ENCODE measurements at regions not wholly inside any gene's neighbourhood (a gene's known extent, or its start where the extent isn't known, plus 50 kb on each side); places are given as distances from the start of the nearest gene placed in this dataset.

- TF ChIP-seq CTCF (IDR thresholded peaks at IDR 0.05) = no peak
- TF ChIP-seq CHD2 (IDR thresholded peaks at IDR 0.05; ENCODE audit: low read length, partially characterized antibody) = no peak
- no peak for TF ChIP-seq TCF12 (IDR thresholded peaks at IDR 0.05)
- TF ChIP-seq EP300 (IDR thresholded peaks at IDR 0.05; ENCODE audit: borderline replicate concordance in 1 of 2, low read depth in 1 of 2, low read length in 1 of 2) = no peak
These were observed 1031.7 kb upstream of the FBXO33 start (continued) for GRCh38 chr14:40463886-40464285.

GRCh38 chr14:40452674-40453073, 1020.4 kb upstream of the FBXO33 start:
- WGBS (ENCODE audit: low lambda C conversion rate) = 25% methylated on average over 1 of the region's 1 CpG
- Histone ChIP-seq H3K27ac (ENCODE audit: low read depth in 2 of 2, low read length in 1 of 2) (no peak overlapping the region), H3K9me3 (no peaks in the 10 kb centered on the region), H2AFZ (ENCODE audit: low read depth) (no peak overlapping the region), H3K4me1 (ENCODE audit: control insufficient read depth in 1 of 2, insufficient read depth in 2 of 2, low read depth in 1 of 2, low read length in 1 of 2) (no peaks in the 10 kb centered on the region), H3K27me3 (ENCODE audit: insufficient read depth) (no peaks in the 10 kb centered on the region), H3K9ac (no peak overlapping the region), H3K4me3 (ENCODE audit: low read depth in 2 of 2, low read length in 1 of 2) (no peak overlapping the region), H4K20me1 (ENCODE audit: insufficient read depth) (no peaks in the 10 kb centered on the region), H3K79me2 (ENCODE audit: insufficient read depth) (no peaks in the 10 kb centered on the region), H3K36me3 (replicated peaks in 1 of 2; ENCODE audit: control insufficient read depth in 1 of 2, insufficient read depth in 2 of 2, low read length in 1 of 2) (no peaks in the 10 kb centered on the region), H3K9me2 (no peaks in the 10 kb centered on the region), H3F3A (replicated peaks; ENCODE audit: insufficient read depth) (no peaks in the 10 kb centered on the region), H3K4me2 (no peak overlapping the region)
- no peak for DNase-seq
- ChIA-PET CTCF (no interaction called here), POLR2A (no interaction called here)
- no peak for TF ChIP-seq CTCF (IDR thresholded peaks at IDR 0.05)
- TF ChIP-seq PBX3 (IDR thresholded peaks at IDR 0.05) = no peak
- TF ChIP-seq FOXJ3 (CRISPR knock-in tag; IDR thresholded peaks at IDR 0.05) = no peak
- TF ChIP-seq FOXM1 (IDR thresholded peaks at IDR 0.05; ENCODE audit: low read depth) = no peak
- no peak for TF ChIP-seq FOSL2 (IDR thresholded peaks at IDR 0.05; ENCODE audit: borderline replicate concordance, low read depth)
- TF ChIP-seq TAF1 (IDR thresholded peaks at IDR 0.05; ENCODE audit: borderline replicate concordance, low read depth, low read length) = no peak
- no peak for TF ChIP-seq ELF1 (IDR thresholded peaks at IDR 0.05)
- TF ChIP-seq CHD2 (IDR thresholded peaks at IDR 0.05; ENCODE audit: low read length, partially characterized antibody) = no peak
- no peak for TF ChIP-seq POLR2AphosphoS5 (IDR thresholded peaks at IDR 0.05; ENCODE audit: low read depth, low read length)
- TF ChIP-seq RXRA (IDR thresholded peaks at IDR 0.05; ENCODE audit: borderline replicate concordance, low read depth) = no peak
- TF ChIP-seq NRF1 (IDR thresholded peaks at IDR 0.05; ENCODE audit: low read depth, low read length) = no peak
- TF ChIP-seq SMC3 (IDR thresholded peaks at IDR 0.05; ENCODE audit: low read depth, low read length) = no peak
- no peak for TF ChIP-seq SIN3A (IDR thresholded peaks at IDR 0.05; ENCODE audit: borderline replicate concordance, low read depth, low read length)
- no peak for TF ChIP-seq GABPA (IDR thresholded peaks at IDR 0.05; ENCODE audit: low read depth)
- no peak for TF ChIP-seq EP300 (IDR thresholded peaks at IDR 0.05; ENCODE audit: borderline replicate concordance in 1 of 2, low read depth in 1 of 2, low read length in 1 of 2)
- TF ChIP-seq EZH2phosphoT487 (IDR thresholded peaks at IDR 0.05; ENCODE audit: borderline replicate concordance, low read depth) = no peak
- TF ChIP-seq REST (IDR thresholded peaks at IDR 0.05; ENCODE audit: low read depth, low read length) = no peak
- no peak for TF ChIP-seq IRF3 (IDR thresholded peaks at IDR 0.05; ENCODE audit: low read depth, low read length)
- no peak for TF ChIP-seq TCF12 (IDR thresholded peaks at IDR 0.05)
- TF ChIP-seq MXI1 (IDR thresholded peaks at IDR 0.05; ENCODE audit: low read depth, low read length) = no peak
